ENCODE measurements at regions not wholly inside any gene's neighbourhood (a gene's known extent, or its start where the extent isn't known, plus 50 kb on each side); places are given as distances from the start of the nearest gene placed in this dataset.
A peak's percentile ranks its signal among the peaks of the same experiment; 100 is the strongest.

DNA sequence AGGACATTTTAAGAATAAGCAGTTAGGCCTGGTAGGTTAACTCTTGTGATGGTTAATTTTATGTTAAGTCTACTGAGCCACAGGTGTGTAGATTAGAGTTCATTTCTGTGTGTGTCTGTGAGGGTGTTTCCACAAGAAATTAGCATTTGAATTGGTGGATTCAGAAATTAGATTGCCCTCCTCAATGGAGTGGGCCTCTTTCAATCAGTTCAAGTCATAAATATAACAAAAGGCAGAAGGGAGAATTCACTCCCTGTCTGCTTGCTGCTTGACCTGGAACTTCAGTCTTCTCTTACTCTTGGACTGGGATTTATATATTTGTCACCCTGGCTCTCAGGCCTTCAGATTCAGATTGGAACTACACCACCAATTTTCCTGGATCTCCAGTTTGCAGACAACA is 55.3 kb upstream of the POM121L12 start:
- DNase-seq, result peak in 1 of 2 donors; percentile 0

DNA sequence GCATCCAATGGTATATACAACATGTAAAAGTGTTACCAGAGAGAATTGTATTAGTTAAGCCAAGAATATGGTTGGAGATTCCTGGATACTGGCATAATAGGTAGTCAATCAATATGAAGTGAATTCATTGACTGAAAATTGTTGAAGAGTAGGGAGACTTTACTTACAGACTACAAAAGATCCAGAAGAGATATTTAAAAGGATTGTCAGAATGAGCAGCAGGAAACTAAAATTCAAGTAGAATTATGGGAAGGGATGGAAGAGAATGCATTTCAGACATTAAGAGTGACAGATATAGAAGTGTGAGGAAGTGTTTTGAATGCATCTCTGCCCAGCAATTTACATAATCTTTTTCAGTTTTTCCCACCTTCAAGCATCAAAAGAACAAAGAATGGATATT is 62.3 kb upstream of the POM121L12 start:
- DNase-seq, result no peak

DNA sequence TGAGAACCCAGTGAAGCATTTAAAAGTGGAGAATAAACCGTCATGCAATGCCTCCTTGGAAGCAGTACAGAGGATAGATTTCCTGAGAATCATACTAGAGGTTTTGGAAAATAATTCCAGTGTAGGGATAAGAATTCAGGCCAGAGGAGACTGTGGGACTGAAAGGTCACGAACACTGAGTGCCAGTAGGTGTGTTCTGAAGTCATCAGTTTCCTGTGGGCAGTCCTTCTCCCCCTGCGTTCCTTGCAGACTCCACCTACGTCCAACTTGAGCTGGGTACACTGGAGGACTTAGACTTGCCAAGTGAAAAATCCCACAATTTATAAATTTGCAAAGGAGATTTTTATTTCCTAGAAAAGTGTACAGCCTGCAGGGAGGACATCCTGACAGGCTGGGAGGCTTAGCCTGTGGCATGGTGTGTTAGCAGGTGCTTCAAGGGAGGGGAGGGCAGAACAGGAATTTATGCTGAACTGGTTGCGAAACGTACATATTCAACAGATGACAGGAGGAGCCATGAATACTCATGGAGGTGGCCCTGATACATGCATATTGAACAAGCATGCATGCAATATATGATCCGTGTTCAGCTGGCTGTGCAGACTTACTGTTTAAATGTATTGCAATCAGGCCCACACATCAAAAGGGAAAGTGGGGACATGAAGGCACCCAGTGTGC is 72.9 kb upstream of the POM121L12 start:
- no peak for DNase-seq

DNA sequence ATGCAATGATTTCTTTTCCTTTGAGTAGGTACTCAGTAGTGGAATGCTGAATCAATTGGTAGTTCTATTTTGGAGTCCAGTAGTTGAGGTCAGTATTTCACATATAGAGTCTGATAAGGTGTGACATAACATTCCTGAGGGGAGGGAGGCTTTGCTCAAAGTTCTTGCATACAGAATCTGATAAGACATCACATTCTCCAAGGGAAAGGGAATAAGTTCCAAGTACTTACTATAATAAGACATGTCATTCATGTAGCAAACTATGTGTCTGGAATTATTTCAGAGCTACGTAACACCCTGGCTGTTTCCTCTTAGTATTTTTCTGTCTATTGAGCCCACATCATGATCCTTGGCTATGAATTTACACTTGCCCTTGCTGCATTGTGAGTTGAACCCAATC is 74.3 kb upstream of the POM121L12 start:
- DNase-seq, result no peak

GRCh38 chr7:52959878-52960660 is 75.4 kb upstream of the POM121L12 start:
- DNase-seq, result no peak

GRCh38 chr7:52959336-52959735 is 76.1 kb upstream of the POM121L12 start:
- DNase-seq, result no peak

- no peak for DNase-seq
Observed at GRCh38 chr7:52958621-52959140, 76.8 kb upstream of the POM121L12 start.

DNA sequence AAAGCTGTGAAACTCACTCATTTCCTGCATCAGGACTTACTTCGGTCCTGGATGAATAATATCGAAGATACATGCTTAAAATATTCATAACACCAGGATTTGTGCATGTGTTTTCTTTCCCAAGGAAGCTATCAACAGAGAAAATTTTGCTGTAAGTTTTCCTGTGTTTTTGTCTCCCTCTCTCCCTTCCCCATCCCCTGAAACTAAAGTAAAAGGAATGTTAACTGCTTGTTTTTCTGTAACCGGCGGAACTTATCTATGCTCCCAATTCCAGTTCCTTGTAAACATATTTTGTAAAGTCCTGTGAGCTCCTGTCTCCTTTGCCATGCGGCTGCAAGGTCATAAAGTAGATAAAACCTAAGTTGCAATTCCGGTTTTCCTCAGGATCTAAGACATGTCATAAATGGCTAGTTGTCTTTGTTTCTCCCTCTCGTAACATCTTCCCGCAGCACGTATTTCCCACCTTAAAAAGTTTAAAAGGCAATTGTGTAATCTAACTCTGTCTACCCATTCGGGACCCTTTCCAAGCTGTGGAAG is 79.0 kb upstream of the POM121L12 start:
- no peak for DNase-seq

DNA sequence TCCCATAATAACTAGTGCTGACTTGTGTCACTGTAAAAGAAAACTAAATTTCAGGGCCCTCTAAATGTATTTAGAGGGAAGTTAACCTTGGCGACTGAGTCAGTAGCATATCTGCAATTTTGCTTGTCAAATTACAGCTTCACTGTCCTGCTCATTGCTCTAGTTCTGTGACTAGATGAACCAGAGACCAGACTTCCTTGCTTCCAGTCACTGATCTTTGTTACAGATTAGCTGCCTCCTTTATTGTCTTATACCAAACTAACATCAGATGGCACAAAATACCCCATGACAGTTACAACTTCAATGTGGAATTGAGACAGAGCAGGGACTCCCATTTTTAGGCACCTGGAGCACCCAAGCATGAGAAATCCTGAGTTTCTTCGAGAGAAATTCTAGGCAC is 79.9 kb upstream of the POM121L12 start:
- no peak for DNase-seq

GRCh38 chr7:52944921-52945320 is 90.5 kb upstream of the POM121L12 start:
- no peak for DNase-seq

- DNase-seq, result no peak
Observed at GRCh38 chr7:52940481-52940880, 95.0 kb upstream of the POM121L12 start.

DNA sequence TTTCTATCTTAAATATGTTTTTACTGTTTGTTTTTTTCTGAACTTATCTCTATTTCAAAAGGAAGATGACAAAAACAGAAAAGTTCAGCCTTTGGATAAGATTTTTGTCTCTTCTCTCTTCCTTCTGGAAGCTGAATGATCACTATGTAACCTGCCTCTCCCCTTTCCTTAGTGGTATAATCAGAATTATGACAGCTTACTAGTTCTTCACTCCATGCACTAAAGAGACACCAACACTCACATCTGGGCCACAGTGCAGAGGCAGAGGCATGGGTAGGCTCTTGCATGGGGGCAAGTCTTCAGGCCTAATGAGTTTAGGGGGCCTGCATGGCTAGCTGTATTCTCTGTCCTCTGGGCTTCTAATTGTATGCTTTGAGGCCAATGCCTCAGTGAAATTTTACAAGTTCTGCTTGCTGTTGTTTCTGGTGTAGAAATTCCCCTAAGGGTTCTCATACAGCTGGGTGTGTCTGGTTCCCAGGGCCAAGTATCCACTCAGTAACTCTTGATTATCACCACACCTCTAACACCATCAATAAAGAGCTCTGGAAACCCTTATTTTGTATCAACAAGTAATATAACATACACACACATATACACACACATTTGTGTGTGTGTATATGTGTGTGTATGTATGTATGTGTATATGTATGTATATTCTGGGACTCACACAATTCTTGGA is 96.8 kb upstream of the POM121L12 start:
- no peak for DNase-seq

GRCh38 chr7:52936750-52937149 is 98.7 kb upstream of the POM121L12 start:
- no peak for DNase-seq

DNA sequence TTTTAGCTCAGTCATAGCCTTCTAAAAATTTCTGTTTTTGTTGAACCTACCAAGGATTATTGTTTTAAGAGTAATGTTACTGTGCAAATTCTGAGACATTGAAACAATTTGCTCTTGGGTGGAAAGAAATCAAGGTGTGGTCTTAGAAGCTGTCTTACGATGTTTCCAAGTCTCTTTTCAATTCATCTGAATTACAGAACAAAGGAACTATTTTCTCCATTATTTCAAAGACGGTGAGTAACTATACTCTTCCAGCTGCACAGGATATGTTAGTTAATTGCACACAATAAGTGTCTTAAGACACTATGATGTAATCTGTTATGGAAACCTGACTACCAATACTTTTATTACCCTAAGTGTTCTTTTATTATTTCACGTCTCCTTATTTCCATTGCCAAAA is 106.8 kb upstream of the POM121L12 start:
- DNase-seq, result no peak

GRCh38 chr7:52925332-52925731 is 110.1 kb upstream of the POM121L12 start:
- DNase-seq, result no peak

- DNase-seq, result no peak
Observed at GRCh38 chr7:52920977-52921376, 114.5 kb upstream of the POM121L12 start.

DNA sequence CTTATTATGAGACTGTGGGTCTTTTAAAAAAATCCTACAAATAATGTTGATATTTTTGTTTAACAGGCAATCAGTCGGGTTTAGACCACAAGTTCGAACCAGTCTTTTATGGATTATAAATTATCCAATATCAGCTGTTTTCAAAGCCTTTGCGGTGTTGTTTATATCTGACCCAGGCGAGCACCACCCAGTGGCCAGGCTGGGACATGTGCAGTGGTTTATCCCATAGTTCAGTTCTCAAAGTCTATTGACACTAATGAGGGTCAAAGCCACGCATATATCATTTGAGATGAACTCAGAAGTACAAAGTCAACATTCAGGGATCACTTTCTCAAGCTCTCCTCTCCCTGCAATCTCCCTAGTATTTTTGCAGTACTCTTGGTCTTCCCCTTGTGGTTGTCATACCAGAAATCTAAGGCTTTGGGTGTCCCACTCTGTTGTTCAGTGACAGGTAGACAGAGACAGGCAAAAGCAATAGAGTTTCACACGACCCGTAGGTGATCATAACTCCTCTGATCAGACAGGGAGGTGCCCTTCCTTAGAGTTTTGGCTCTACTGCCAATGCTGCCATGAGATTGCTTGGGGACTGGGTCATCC is 117.4 kb upstream of the POM121L12 start:
- no peak for DNase-seq

DNA sequence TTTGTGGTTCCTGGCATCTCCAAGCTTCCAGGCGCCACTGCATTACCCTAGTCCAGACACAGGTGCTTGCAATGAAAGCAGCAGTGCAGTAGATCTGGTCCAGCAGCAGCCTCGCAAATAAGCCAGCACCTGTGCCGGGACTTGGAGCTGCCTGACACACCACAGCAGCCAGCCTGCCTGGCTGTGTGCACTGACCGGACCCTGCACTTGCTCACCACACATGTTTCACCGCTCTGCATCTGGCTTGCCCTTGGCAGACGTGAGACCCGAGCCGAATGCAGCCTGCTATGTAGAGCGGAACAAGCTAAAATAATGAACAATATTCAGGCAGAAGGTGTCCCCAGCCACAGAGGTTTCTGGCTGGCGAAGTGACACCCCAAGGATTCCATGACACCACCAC is 123.6 kb upstream of the POM121L12 start:
- no peak for DNase-seq

- DNase-seq, result no peak
Observed at GRCh38 chr7:52911326-52911725, 124.1 kb upstream of the POM121L12 start.

GRCh38 chr7:52909935-52910334 is 125.5 kb upstream of the POM121L12 start:
- DNase-seq, result no peak

- no peak for DNase-seq
Observed at GRCh38 chr7:52909131-52909530, 126.3 kb upstream of the POM121L12 start.

GRCh38 chr7:52897713-52898112 is 137.7 kb upstream of the POM121L12 start:
- DNase-seq, result no peak

DNA sequence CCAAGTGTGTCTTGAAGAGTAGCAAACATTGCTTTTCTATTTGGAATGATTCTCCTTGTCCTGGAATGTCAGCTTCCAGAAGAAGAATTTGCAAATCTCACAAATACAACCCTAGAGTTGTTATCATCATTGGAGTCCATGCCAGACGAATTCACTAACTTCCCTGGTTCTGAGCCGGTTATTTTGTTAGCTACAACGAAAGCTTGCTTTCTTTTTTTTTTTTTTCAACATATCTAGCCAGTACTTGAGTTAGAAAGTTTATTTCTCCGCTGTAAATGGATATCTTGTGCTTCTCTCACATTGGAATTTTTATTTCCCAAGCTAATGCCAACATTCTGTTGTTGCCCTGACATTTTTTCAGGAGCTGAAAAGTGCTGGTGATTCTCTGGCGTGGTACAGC is 138.1 kb upstream of the POM121L12 start:
- DNase-seq, result no peak

Measured in bone marrow (tissue), 2 donors.